ENCODE measurements at regions not wholly inside any gene's neighbourhood (a gene's known extent, or its start where the extent isn't known, plus 50 kb on each side); places are given as distances from the start of the nearest gene placed in this dataset.
A peak's percentile ranks its signal among the peaks of the same experiment; 100 is the strongest.
"Not testable (repeated sequence)": the region's sequence is repeated elsewhere in the genome, so short reads cannot be mapped to it uniquely, and the experiment has no call there.

GRCh38 chr16:29271721-29272675 is 134.5 kb downstream of the NPIPB11 start (continued):
- not testable (repeated sequence) for TF ChIP-seq HNF1A (IDR thresholded peaks at IDR 0.05; ENCODE audit: low read depth)
- TF ChIP-seq HNF1A (CRISPR knock-in tag; IDR thresholded peaks at IDR 0.05; ENCODE audit: borderline replicate concordance) (peak; percentile 15; the same call in 1 of the 2 replicates), BCL6 (CRISPR knock-in tag; IDR thresholded peaks at IDR 0.05) (peak; percentile 44; the same call in 1 of the 2 replicates), CBX5 (CRISPR knock-in tag; IDR thresholded peaks at IDR 0.05; ENCODE audit: borderline replicate concordance) (peak; percentile 18; the same call in 1 of the 2 replicates), POLR2G (IDR thresholded peaks at IDR 0.05; ENCODE audit: low read depth, low read length) (peak; percentile 37), MEF2D (CRISPR knock-in tag; IDR thresholded peaks at IDR 0.05) (peak; percentile 69), ZNF430 (CRISPR knock-in tag; IDR thresholded peaks at IDR 0.05) (0 out of 2 replicates have a peak, but pooled peaks have one; percentile 36), MYC (CRISPR knock-in tag; IDR thresholded peaks at IDR 0.05; ENCODE audit: borderline replicate concordance) (peak; percentile 35; the same call in 1 of the 2 replicates), RARA (CRISPR knock-in tag; IDR thresholded peaks at IDR 0.05) (peak; percentile 62; the same call in 1 of the 2 replicates), NR1H2 (CRISPR knock-in tag; IDR thresholded peaks at IDR 0.05; ENCODE audit: borderline replicate concordance, low read depth) (0 out of 2 replicates have a peak, but pooled peaks have one; percentile 18), ZNF710 (CRISPR knock-in tag; IDR thresholded peaks at IDR 0.05; ENCODE audit: borderline replicate concordance) (0 out of 2 replicates have a peak, but pooled peaks have one; percentile 36), SKIL (CRISPR knock-in tag; IDR thresholded peaks at IDR 0.05; ENCODE audit: borderline replicate concordance) (0 out of 2 replicates have a peak, but pooled peaks have one; percentile 40), ZFP91 (CRISPR knock-in tag; IDR thresholded peaks at IDR 0.05; ENCODE audit: borderline replicate concordance) (peak; percentile 53; the same call in 1 of the 2 replicates), ZNF607 (CRISPR knock-in tag; IDR thresholded peaks at IDR 0.05; ENCODE audit: borderline replicate concordance) (0 out of 2 replicates have a peak, but pooled peaks have one; percentile 39)

All from HepG2 (cell line).